Hepatocyte (in vitro differentiated cells): ENCODE measurements at regions not wholly inside any gene's neighbourhood (a gene's known extent, or its start where the extent isn't known, plus 50 kb on each side); places are given as distances from the start of the nearest gene placed in this dataset.
"Not testable (repeated sequence)": the region's sequence is repeated elsewhere in the genome, so short reads cannot be mapped to it uniquely, and the experiment has no call there.

Experiments used
- DNase-seq: peaks from one replicate; pipeline ENCODE4 v3.0.0-alpha.2; 2016; ENCODE audit warnings: low spot score
- H2AFZ ChIP-seq: fragments of 200-600 bp; sonication (generic); 2 replicates; pipeline ENCODE4 v1.6.0; 2016; ENCODE audit warnings: antibody characterized with exemption, mild to moderate bottlenecking
- H3K27ac ChIP-seq: fragments of 200-600 bp; sonication (generic); 2 replicates; pipeline ENCODE4 v1.5.1; 2016; ENCODE audit warnings: mild to moderate bottlenecking
- H3K27me3 ChIP-seq: fragments of 200-600 bp; sonication (generic); 2 replicates; pipeline ENCODE4 v1.6.1; 2016
- H3K36me3 ChIP-seq: fragments of 200-600 bp; sonication (generic); replicated peaks from 2 replicates; pipeline ENCODE4 v1.5.1; 2016; ENCODE audit warnings: low read depth; ENCODE audit not compliant: insufficient read depth
- H3K4me1 ChIP-seq: fragments of 200-600 bp; sonication (generic); 2 replicates; pipeline ENCODE4 v1.5.1; 2016; ENCODE audit warnings: mild to moderate bottlenecking, moderate library complexity; ENCODE audit not compliant: insufficient read depth
- H3K4me2 ChIP-seq: fragments of 200-600 bp; sonication (generic); 2 replicates; pipeline ENCODE4 v1.6.0; 2016
- H3K4me3 ChIP-seq: fragments of 200-600 bp; sonication (generic); 2 replicates; pipeline ENCODE4 v1.5.1; 2016; ENCODE audit warnings: mild to moderate bottlenecking
- H3K79me2 ChIP-seq: fragments of 200-600 bp; sonication (generic); 2 replicates; pipeline ENCODE4 v1.6.0; 2017; ENCODE audit warnings: mild to moderate bottlenecking
- H3K9me2 ChIP-seq: fragments of 200-600 bp; sonication (generic); replicated peaks from 2 replicates; pipeline ENCODE4 v1.6.0; 2017; ENCODE audit warnings: mild to moderate bottlenecking; ENCODE audit not compliant: insufficient read depth
- H3K9me3 ChIP-seq: fragments of 200-600 bp; sonication (generic); 2 replicates; pipeline ENCODE4 v1.5.1; 2016; ENCODE audit warnings: low read depth, mild to moderate bottlenecking
- H4K20me1 ChIP-seq: fragments of 200-600 bp; sonication (generic); 2 replicates; pipeline ENCODE4 v1.6.0; 2016; ENCODE audit warnings: mild to moderate bottlenecking; ENCODE audit not compliant: insufficient read depth, poor library complexity, severe bottlenecking
- WGBS: methylation state at CpG from one replicate; pipeline ENCODE4 v1.1.6; 2016; ENCODE audit warnings: low lambda C conversion rate; ENCODE audit errors: missing lambda C conversion rate; 5-methylcytosine and 5-hydroxymethylcytosine counted together

DNA sequence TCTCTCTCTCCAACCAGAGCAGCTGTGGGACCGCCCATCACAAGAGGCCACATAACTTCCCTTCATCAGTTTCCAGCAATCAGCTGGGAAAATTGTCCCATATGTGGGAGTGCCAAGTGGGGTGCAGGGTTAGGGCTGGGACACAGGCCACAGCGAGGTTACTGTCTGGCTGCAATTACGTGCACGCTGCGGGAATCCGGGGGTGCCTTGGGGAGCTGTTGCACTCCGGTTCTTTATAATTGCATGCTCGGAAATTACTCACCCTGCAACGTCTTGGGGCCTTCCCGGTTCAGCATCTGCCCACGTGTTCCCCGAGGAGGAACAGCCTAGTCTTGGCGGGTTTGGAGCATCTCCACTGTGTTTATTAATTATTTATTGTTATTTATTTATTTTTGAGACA lies 4495.9 kb upstream of the OR11H1 start:
- not testable (repeated sequence) for H3K4me2 ChIP-seq, H3K27ac ChIP-seq, H3K36me3 ChIP-seq, H3K4me3 ChIP-seq, H2AFZ ChIP-seq, H3K27me3 ChIP-seq, H3K4me1 ChIP-seq, H3K9me2 ChIP-seq, H3K79me2 ChIP-seq, H4K20me1 ChIP-seq
- 76% methylated on average over 13 of the region's 13 CpGs for WGBS
- H3K9me3 ChIP-seq = peaks cover 25% of the 10 kb centered on the region
- peak; percentile 13 for DNase-seq

DNA sequence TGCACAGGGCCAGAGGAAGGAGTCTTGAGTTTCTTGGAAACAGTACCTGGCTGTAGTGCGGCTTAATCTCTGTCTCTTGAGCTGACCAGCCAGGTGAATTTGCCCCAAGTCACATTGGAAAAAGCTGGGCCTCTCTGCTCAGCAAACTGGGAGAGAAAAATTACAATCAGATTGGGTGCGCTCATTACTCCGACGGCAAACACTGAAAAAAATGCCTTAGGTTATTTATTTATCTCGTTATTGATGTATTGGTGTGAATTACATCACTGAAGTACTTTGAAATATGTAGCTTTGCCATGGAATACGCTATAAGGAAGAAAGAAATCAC lies 4493.4 kb upstream of the OR11H1 start:
- H2AFZ ChIP-seq, H3K36me3 ChIP-seq, DNase-seq, H3K4me1 ChIP-seq, H3K79me2 ChIP-seq, H3K9me2 ChIP-seq, H3K4me3 ChIP-seq, H3K27me3 ChIP-seq, H3K4me2 ChIP-seq, H3K27ac ChIP-seq, H4K20me1 ChIP-seq: not testable (repeated sequence)
- WGBS = 47% methylated on average over 6 of the region's 6 CpGs
- H3K9me3 ChIP-seq = peaks cover 24% of the 10 kb centered on the region

DNA sequence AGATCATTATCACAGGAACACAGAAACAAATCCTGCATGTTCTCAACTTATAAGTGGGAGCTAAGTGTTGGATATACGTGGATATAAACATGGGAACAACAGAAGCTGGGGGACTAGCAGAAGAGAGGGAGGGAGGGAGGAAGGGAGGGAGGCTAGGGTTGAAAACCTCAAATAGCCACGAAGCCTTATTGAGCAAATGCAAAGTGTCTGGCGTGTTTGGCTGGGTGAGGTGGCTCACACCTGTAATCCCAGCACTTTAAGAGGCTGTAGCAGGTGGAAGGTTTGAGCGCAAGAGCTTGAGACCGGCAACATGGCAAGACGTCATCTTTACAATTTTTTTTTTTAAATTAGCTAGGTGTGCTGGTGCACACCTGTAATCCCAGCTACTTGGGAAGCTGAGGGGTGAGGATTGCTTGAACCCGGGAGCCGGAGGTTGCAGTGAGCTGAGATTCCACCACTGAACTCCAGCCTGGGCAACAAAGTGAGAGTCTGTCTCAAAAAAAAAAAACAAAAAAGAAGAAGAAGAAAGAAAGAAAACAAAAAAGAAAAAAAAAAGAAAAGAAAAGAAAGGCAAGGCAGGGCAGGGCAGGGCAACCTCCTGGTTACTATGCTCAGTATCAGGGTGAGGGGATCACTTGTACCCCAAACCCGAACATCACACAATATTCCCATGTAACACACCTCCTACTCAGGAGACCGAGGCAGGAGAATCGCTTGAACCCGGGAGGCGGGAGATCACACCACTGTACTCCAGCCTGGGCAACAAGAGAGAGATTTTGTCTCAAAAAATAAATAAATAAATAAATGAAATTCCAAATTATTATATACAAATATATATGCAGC lies 4492.7 kb upstream of the OR11H1 start:
- H3K27ac ChIP-seq, H3K27me3 ChIP-seq: not testable (repeated sequence)
- WGBS = 69% methylated on average over 13 of the region's 13 CpGs

DNA sequence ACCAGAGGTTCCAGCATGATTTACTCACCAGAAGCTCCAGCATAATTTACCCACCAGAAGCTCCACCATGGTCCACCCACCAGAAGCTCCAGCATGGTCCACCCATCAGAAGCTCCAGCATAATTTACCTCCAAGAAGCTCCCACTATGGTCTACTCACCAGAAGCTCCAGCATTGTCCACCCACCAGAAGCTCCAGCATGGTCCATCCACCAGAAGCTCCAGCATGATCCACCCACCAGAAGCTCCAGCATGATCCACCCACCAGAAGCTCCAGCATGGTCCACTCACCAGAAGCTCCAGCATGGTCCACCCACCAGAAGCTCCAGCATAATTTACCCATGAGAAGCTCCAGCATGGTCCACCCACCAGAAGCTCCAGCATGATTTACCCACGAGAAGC lies 4490.7 kb upstream of the OR11H1 start:
- 57% methylated on average over 1 of the region's 1 CpG for WGBS
- H3K9me2 ChIP-seq, H3K27ac ChIP-seq, H3K27me3 ChIP-seq, H2AFZ ChIP-seq, H3K36me3 ChIP-seq, H3K4me1 ChIP-seq, H4K20me1 ChIP-seq, H3K4me3 ChIP-seq, H3K4me2 ChIP-seq, H3K79me2 ChIP-seq: not testable (repeated sequence)
- peaks cover 27% of the 10 kb centered on the region for H3K9me3 ChIP-seq
- DNase-seq = peak; percentile 3

More for the DNA sequence above, 4492.7 kb upstream of the OR11H1 start:
- not testable (repeated sequence) for H3K4me3 ChIP-seq, H3K36me3 ChIP-seq, H4K20me1 ChIP-seq, H3K9me2 ChIP-seq, H3K4me2 ChIP-seq, H3K79me2 ChIP-seq, H3K4me1 ChIP-seq, H2AFZ ChIP-seq
- H3K9me3 ChIP-seq = peaks cover 28% of the 10 kb centered on the region
- peak; percentile 12 for DNase-seq

DNA sequence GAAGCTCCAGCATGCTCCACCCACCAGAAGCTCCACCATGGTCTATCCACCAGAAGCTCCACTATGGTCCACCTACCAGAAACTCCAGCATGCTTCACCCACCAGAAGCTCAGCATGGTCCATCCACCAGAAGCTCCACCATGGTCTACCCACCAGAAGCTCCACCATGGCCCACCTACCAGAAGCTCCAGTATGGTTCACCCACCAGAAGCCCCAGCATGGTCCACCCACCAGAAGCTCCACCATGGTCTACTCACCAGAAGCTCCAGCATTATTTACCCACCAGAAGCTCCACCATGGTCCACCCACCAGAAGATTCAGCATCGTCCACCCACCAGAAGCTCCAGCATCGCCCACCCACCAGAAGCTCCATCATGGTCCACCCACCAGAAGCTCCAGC lies 4490.2 kb upstream of the OR11H1 start:
- H3K27ac ChIP-seq, H3K36me3 ChIP-seq, H3K79me2 ChIP-seq, H4K20me1 ChIP-seq, H3K27me3 ChIP-seq, H3K4me2 ChIP-seq, H3K9me2 ChIP-seq, H2AFZ ChIP-seq, H3K4me1 ChIP-seq, H3K4me3 ChIP-seq: not testable (repeated sequence)
- peaks cover 27% of the 10 kb centered on the region for H3K9me3 ChIP-seq
- DNase-seq = peak; percentile 24
- WGBS = 53% methylated on average over 2 of the region's 2 CpGs

DNA sequence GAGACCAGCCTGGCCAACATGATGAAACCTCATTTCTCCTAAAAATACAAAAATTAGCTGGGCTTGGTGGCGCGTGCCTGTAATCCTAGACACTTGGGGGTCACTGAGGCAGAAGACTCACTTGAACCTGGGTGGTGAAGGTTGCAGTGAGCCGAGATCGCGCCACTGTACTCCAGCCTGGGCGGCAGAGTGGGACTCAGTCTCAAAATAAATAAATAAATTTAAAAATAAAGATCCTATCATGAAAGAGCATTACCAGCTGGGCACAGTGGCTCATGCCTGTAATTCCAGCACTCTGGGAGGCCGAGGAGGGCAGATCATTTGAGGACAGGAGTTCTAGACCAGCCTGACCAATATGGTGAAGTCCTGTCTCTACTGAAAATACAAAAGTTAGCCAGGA lies 4489.2 kb upstream of the OR11H1 start:
- H3K4me3 ChIP-seq, H3K27me3 ChIP-seq, H3K36me3 ChIP-seq, H3K4me1 ChIP-seq, H3K27ac ChIP-seq, H2AFZ ChIP-seq, H3K9me2 ChIP-seq, H3K4me2 ChIP-seq, H3K79me2 ChIP-seq, H4K20me1 ChIP-seq: not testable (repeated sequence)
- 76% methylated on average over 7 of the region's 7 CpGs for WGBS
- H3K9me3 ChIP-seq = peaks cover 30% of the 10 kb centered on the region
- DNase-seq = peak; percentile 9

DNA sequence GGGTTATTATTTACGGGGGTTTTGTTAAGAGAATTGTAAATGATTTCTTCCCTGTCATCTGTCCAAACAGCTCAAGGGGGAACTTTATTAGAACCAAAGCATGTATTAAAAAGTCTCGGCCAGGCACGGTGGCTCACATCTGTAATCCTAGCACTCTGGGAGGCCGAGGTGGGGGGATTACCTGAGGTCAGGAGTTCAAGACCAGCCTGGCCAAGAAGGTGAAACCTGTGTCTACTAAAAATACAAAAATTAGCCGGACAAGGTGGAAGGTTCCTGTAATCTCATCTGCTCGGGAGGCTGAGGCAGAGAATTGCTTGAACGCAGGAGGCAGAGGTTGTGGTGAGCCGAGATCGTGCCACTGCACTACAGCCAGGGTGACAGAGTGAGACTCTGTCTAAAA lies 4486.6 kb upstream of the OR11H1 start:
- not testable (repeated sequence) for H2AFZ ChIP-seq, H3K4me1 ChIP-seq, DNase-seq, H3K79me2 ChIP-seq, H3K27ac ChIP-seq, H3K36me3 ChIP-seq, H3K9me2 ChIP-seq, H3K27me3 ChIP-seq, H3K4me2 ChIP-seq, H4K20me1 ChIP-seq, H3K4me3 ChIP-seq
- H3K9me3 ChIP-seq = peaks cover 23% of the 10 kb centered on the region
- WGBS = 67% methylated on average over 9 of the region's 9 CpGs
